Breast epithelium (tissue), 4 donors: ENCODE measurements at regions not wholly inside any gene's neighbourhood (a gene's known extent, or its start where the extent isn't known, plus 50 kb on each side); places are given as distances from the start of the nearest gene placed in this dataset.

Experiments used
- DNase-seq, 2 donors: peaks; one replicate each; pipeline ENCODE4 v3.0.0-alpha.2; 2019; ENCODE audit warnings: low spot score in 2 of 2
- H3K27ac ChIP-seq, 2 donors: fragments of 200-600 bp; sonication (generic) in 1 of 2; one replicate each; pipeline ENCODE4 v1.5.1; 2016 to 2019; ENCODE audit warnings: mild to moderate bottlenecking in 1 of 2
- H3K27me3 ChIP-seq, 2 donors: fragments of 200-600 bp; sonication (generic) in 1 of 2; one replicate each; pipeline versions ENCODE4 v1.5.1 to v1.6.0; 2017 to 2019; ENCODE audit warnings: control low read depth in 1 of 2, mild to moderate bottlenecking in 1 of 2
- H3K36me3 ChIP-seq: fragments of 200-600 bp; one replicate; pipeline ENCODE4 v1.5.1; 2019
- H3K4me1 ChIP-seq, 2 donors: fragments of 200-600 bp; sonication (generic); one replicate each; pipeline ENCODE4 v1.5.1; 2016 to 2019; ENCODE audit warnings: control low read depth in 1 of 2
- H3K4me3 ChIP-seq, 3 donors: fragments of 200-600 bp; sonication (generic); 1 replicate in 2 of 3; 2 replicates in 1 of 3; pipeline ENCODE4 v1.5.1; 2016 to 2019; ENCODE audit warnings: mild to moderate bottlenecking in 3 of 3, moderate library complexity in 2 of 3
- H3K9me3 ChIP-seq, 2 donors: fragments of 200-600 bp; sonication (generic) in 1 of 2; one replicate each; pipeline ENCODE4 v1.5.1; 2016 to 2019; ENCODE audit warnings: control low read depth in 1 of 2
- CTCF ChIP-seq, 3 donors: fragments of 450-650 bp; IDR thresholded peaks; one replicate each; pipeline ENCODE4 v1.5.1; 2016 to 2017; ENCODE audit warnings: antibody characterized with exemption in 3 of 3, mild to moderate bottlenecking in 3 of 3, moderate library complexity in 3 of 3
- POLR2A ChIP-seq: fragments of 450-650 bp; IDR thresholded peaks from one replicate; pipeline ENCODE4 v1.6.1; 2016; ENCODE audit warnings: antibody characterized with exemption, mild to moderate bottlenecking, moderate library complexity
- POLR2AphosphoS5 ChIP-seq, 3 donors: sonication (generic); formaldehyde crosslinking; IDR thresholded peaks; one replicate each; pipeline ENCODE4 v1.6.1; 2017; ENCODE audit warnings: antibody characterized with exemption in 3 of 3
- intact Hi-C: fragments of 100-400 bp; cut with DNase I; formaldehyde crosslinking; loops from one replicate; pipeline ENCODE4 v1.15.1; 2023; ENCODE audit warnings: low total_unique reads

- H3K4me1 ChIP-seq = no peaks in the 10 kb centered on the region
- no peak overlapping the region for H3K4me3 ChIP-seq
- no peak for TF ChIP-seq POLR2AphosphoS5 (IDR thresholded peaks at IDR 0.05)
- no peak for TF ChIP-seq CTCF (IDR thresholded peaks at IDR 0.05)
- TF ChIP-seq POLR2A = no peak
- no peaks in the 10 kb centered on the region for H3K9me3 ChIP-seq
- no peak overlapping the region for H3K27ac ChIP-seq
- no peak for DNase-seq
- intact Hi-C loops = no loop called here
- H3K36me3 ChIP-seq = no peaks in the 10 kb centered on the region
- H3K27me3 ChIP-seq = no peaks in the 10 kb centered on the region
Observed at GRCh38 chr18:44171301-44171700, 509.4 kb upstream of the SETBP1 start.

- intact Hi-C loops = no loop called here
- H3K9me3 ChIP-seq = no peaks in the 10 kb centered on the region
- H3K4me3 ChIP-seq = no peak overlapping the region
- TF ChIP-seq POLR2A (no peak), POLR2AphosphoS5 (IDR thresholded peaks at IDR 0.05) (no peak), CTCF (IDR thresholded peaks at IDR 0.05) (no peak)
- DNase-seq = no peak
- H3K27ac ChIP-seq = no peak overlapping the region
- no peaks in the 10 kb centered on the region for H3K27me3 ChIP-seq
- no peaks in the 10 kb centered on the region for H3K4me1 ChIP-seq
- no peaks in the 10 kb centered on the region for H3K36me3 ChIP-seq
Observed at GRCh38 chr18:44175891-44176290, 504.8 kb upstream of the SETBP1 start.

GRCh38 chr18:44178476-44178875, 502.2 kb upstream of the SETBP1 start:
- H3K4me3 ChIP-seq = no peak overlapping the region
- no peaks in the 10 kb centered on the region for H3K27me3 ChIP-seq
- intact Hi-C loops = no loop called here
- H3K27ac ChIP-seq = no peak overlapping the region
- TF ChIP-seq CTCF (IDR thresholded peaks at IDR 0.05) = no peak
- TF ChIP-seq POLR2AphosphoS5 (IDR thresholded peaks at IDR 0.05) = no peak
- no peak for TF ChIP-seq POLR2A
- no peaks in the 10 kb centered on the region for H3K36me3 ChIP-seq
- DNase-seq = no peak
- H3K4me1 ChIP-seq = no peaks in the 10 kb centered on the region
- no peaks in the 10 kb centered on the region for H3K9me3 ChIP-seq

- intact Hi-C loops = no loop called here
- Histone ChIP-seq H3K36me3 (no peaks in the 10 kb centered on the region), H3K9me3 (no peaks in the 10 kb centered on the region), H3K4me3 (no peak overlapping the region), H3K27me3 (no peaks in the 10 kb centered on the region), H3K4me1 (no peaks in the 10 kb centered on the region), H3K27ac (no peak overlapping the region)
- no peak for TF ChIP-seq POLR2AphosphoS5 (IDR thresholded peaks at IDR 0.05)
- TF ChIP-seq CTCF (IDR thresholded peaks at IDR 0.05) = no peak
- no peak for TF ChIP-seq POLR2A
- DNase-seq = no peak
Observed at GRCh38 chr18:44179693-44180092, 501.0 kb upstream of the SETBP1 start.

- Histone ChIP-seq H3K36me3 (no peaks in the 10 kb centered on the region), H3K4me3 (no peak overlapping the region), H3K9me3 (no peaks in the 10 kb centered on the region), H3K27ac (no peak overlapping the region), H3K4me1 (no peaks in the 10 kb centered on the region), H3K27me3 (no peaks in the 10 kb centered on the region)
- intact Hi-C loops = no loop called here
- TF ChIP-seq CTCF (IDR thresholded peaks at IDR 0.05) = no peak
- DNase-seq = no peak
Observed at GRCh38 chr18:44180683-44181082, 500.0 kb upstream of the SETBP1 start.
